RWPE1 (cell line): ENCODE measurements at regions not wholly inside any gene's neighbourhood (a gene's known extent, or its start where the extent isn't known, plus 50 kb on each side); places are given as distances from the start of the nearest gene placed in this dataset.
A peak's percentile ranks its signal among the peaks of the same experiment; 100 is the strongest.

Experiments used
- CTCF ChIA-PET: fragments of 350-600 bp; sonication (Branson Sonifier 250); formaldehyde crosslinking; extraction: SDS; loops from one replicate; lab custom pipeline; 2021; lab: Yijun Ruan, JAX
- POLR2A ChIA-PET: fragments of 400-600 bp; formaldehyde crosslinking; extraction: SDS; loops from one replicate; lab custom pipeline; 2020; ENCODE audit warnings: antibody characterized with exemption; ENCODE audit not compliant: low non-redundant PET; lab: Yijun Ruan, JAX
- DNase-seq: peaks from one replicate; pipeline ENCODE4 v3.0.0; 2012; ENCODE audit warnings: low spot score
- H3K27ac ChIP-seq: fragments of 450-650 bp; 2 replicates; pipeline ENCODE4 v1.5.1; 2017
- TF ChIP-seq, protein P1 (sequence below): fragments of 450-650 bp; conservative IDR thresholded peaks from 2 replicates; pipeline ENCODE4 v1.5.1; 2017; ENCODE audit warnings: low read depth, mild to moderate bottlenecking

DNA sequence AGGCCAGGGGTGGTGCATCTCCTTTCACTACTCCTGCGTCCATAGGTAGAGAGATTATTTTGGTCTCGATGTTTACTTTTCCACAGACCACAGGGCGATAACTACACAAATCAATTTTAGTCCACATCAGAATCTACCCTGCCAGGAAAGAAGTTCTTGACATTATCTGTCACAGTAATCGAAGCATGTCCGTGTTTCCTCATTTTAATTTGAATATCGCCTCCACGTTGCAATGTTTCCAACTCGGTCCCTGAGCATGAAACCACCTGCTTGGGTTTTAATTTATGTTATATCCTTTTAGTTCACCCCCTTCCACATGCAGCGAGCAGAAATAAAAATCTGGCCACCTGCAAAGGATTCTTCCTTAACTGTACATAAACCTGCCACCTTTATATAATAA, 100.1 kb upstream of the ATXN3L start:
- no peak for DNase-seq
- ChIA-PET CTCF (no interaction called here), POLR2A (no interaction called here)
- no peak overlapping the region for H3K27ac ChIP-seq
- TF ChIP-seq, protein P1, sequence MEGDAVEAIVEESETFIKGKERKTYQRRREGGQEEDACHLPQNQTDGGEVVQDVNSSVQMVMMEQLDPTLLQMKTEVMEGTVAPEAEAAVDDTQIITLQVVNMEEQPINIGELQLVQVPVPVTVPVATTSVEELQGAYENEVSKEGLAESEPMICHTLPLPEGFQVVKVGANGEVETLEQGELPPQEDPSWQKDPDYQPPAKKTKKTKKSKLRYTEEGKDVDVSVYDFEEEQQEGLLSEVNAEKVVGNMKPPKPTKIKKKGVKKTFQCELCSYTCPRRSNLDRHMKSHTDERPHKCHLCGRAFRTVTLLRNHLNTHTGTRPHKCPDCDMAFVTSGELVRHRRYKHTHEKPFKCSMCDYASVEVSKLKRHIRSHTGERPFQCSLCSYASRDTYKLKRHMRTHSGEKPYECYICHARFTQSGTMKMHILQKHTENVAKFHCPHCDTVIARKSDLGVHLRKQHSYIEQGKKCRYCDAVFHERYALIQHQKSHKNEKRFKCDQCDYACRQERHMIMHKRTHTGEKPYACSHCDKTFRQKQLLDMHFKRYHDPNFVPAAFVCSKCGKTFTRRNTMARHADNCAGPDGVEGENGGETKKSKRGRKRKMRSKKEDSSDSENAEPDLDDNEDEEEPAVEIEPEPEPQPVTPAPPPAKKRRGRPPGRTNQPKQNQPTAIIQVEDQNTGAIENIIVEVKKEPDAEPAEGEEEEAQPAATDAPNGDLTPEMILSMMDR = no peak

DNA sequence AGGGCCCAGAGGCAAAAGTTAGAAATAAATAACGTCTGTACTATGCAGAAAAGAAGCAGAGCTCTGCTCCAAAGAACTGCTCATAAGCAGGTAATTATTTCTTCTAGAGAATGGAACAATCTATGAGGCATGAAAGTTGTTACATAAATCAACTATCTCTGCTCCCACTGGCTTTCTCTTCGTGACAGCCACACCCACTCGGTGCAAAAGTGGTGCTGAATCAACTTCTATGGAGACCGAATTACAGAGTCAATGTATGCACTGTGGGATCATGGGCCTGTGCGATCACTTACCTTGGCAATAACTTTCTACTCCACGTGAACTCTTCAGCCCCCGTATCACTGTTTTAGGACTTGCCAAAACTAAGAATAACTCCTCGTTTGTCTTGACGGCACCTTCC, 99.4 kb upstream of the ATXN3L start:
- DNase-seq = no peak
- TF ChIP-seq, protein P1 = no peak
- ChIA-PET CTCF (no interaction called here), POLR2A (no interaction called here)
- no peak overlapping the region for H3K27ac ChIP-seq

DNA sequence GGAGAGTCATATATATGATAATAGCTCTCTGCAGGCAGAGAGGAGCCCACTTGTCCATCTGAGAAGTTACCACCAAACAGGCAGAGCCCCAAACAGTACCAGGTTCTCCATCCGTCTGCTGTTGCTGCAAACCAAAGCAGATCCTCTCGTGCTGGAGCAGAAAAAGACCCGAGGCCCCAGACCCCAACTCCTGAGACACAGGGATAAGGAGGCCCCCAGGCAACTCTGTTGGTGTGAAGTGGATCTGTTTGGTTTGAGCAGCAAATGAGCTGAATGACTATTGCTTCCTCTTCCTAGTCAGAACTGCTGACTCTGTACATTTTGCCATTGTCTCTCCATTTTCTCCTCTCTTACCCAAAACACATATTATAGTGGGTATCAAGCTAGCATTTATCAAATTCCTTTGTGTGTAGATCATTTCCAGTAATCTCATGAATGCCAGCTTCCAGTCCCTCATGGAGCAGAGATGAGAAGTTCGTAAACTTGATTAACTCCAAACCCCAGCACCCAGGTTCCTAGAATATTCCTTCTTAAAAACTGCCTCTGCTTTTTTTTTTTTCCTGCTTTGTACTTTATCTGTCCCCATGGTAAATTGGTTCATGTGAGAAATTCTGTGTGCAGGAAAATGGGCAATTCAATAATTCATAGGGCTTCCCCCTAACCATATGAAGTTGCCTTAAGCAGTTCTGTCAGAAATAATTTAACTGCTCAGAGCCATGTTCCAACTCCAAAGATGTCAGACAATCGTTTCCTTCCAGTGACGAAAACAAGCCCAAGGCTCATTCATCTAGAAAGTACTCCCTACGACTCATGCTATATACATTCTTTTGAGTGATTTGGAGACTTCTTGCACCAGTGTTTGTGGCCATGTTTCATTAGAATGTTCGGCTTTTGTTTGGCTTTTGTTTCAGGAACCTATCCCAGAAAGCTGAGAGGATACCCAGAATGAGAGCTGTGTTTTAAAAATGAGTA, 98.6 kb upstream of the ATXN3L start:
- H3K27ac ChIP-seq = peak overlapping the region; percentile 56; the same call in 1 of the 2 replicates

DNA sequence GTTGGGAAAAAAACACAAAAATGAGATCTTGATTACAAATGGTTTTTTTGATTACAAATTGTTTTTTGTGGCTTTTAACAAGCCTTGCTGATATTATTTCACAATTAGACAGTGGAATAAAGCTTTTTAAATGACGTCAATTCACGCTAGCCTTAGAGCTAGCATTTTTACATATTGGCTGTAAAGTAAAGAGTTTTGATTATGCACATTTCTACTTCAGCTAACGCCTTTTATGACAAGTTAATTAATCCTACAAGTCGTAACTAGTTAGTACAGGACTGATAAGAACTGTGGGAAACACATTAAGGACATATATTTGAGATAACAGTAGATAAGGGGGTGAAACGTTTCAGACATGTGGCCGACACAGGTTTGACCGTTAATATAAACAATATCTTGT, 95.7 kb upstream of the ATXN3L start:
- TF ChIP-seq, protein P1 = no peak
- CTCF ChIA-PET = interaction anchor here (0.8 kb wide), 2 partner anchors 15 to 481 kb away, joined by 3 to 4 read pairs; no protein-coding TSS in a partner anchor
- POLR2A ChIA-PET = no interaction called here
- no peak overlapping the region for H3K27ac ChIP-seq
- no peak for DNase-seq

More for the DNA sequence above, 98.6 kb upstream of the ATXN3L start:
- CTCF ChIA-PET = no interaction called here
- TF ChIP-seq, protein P1 = no peak
- DNase-seq = peak; percentile 18
- POLR2A ChIA-PET = no interaction called here

DNA sequence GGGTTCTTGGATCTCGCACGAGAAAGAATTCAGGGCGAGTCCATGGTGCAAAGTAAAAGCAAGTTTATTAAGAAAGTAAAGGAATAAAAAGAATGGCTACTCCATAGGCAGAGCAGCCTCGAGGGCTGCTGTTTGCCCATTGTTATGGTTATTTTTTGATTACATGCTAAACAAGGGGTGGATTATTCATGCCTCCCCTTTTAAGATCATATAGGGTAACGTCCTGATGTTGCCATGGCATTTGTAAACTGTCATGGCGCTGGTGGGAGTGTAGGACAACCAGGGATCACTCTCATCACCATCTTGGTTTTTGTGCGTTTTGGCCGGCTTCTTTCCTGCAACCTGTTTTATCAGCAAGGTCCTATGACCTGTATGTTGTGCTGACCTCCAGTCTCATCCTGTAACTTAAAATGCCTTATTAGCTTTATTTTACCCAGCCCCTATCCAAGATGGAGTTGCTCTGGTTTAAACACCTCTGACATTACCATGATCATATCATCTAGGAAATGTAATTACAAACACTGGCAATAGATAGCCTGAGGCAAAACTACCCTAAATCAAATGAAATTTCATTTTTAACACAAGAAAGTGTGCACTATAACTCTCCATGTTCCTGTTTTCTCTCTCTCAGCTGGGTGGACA, 94.3 kb upstream of the ATXN3L start:
- TF ChIP-seq, protein P1 = no peak
- POLR2A ChIA-PET = no interaction called here
- DNase-seq = no peak
- CTCF ChIA-PET = interaction anchor here (0.6 kb wide), 1 partner anchor 333 kb away, joined by 3 read pairs; no protein-coding TSS in a partner anchor
- H3K27ac ChIP-seq = no peak overlapping the region

DNA sequence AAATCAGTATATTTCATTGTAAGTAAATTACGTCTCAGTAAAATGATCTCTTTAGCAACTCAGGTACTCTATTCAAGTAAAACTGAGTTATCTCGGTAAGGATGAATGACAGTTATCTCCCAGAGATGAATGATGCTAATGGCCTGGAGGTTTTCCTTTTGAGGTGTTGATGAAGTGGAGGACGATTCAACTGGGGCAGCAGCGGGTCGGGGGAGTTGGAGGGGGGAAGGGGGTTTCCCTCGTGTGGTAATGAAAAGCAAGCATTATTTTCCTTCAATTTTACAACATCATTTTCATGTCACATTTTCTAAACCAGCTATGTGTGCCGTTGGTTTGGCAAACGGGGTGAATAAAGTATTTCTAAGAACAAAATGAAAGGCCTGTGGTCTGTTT, 92.4 kb upstream of the ATXN3L start:
- POLR2A ChIA-PET = no interaction called here
- H3K27ac ChIP-seq = no peak overlapping the region
- TF ChIP-seq, protein P1 = no peak
- CTCF ChIA-PET = no interaction called here
- no peak for DNase-seq
